Testis (tissue), 2 donors: ENCODE measurements at regions not wholly inside any gene's neighbourhood (a gene's known extent, or its start where the extent isn't known, plus 50 kb on each side); places are given as distances from the start of the nearest gene placed in this dataset.

Experiments
- POLR2A ChIP-seq: fragments of 450-650 bp; IDR thresholded peaks from one replicate; pipeline ENCODE4 v1.6.1; 2017; ENCODE audit warnings: antibody characterized with exemption, mild to moderate bottlenecking, moderate library complexity
- TF ChIP-seq, protein P1 (sequence below), 3 experiments: fragments of 450-650 bp in 2 of 3; fragments of 200-600 bp in 1 of 3; sonication (generic) in 1 of 3; IDR thresholded peaks; one replicate each; pipeline ENCODE4 v1.5.1; 2016 to 2019; ENCODE audit warnings: antibody characterized with exemption in 3 of 3, mild to moderate bottlenecking in 2 of 3, moderate library complexity in 1 of 3

DNA sequence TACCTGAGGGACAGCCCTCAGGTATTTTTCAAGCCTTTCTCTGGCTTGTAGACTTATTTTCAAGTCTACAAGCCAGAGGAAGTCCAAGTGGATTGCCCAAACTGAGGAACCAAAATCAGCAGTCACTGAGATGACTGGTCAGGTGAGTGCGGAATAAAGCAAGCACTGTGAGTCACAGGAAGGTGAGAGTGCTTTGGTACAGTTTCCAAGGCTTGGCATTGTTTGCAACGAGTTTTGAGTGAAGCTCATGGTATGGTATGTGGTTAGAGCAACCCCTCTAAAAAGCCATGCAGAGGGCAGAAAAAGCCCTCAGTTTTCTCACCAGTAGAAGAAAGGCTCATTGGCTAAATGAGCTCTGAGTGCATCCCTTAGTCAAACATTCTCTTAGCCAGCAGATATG, 112.8 kb upstream of the EOLA2 start:
- TF ChIP-seq, protein P1, sequence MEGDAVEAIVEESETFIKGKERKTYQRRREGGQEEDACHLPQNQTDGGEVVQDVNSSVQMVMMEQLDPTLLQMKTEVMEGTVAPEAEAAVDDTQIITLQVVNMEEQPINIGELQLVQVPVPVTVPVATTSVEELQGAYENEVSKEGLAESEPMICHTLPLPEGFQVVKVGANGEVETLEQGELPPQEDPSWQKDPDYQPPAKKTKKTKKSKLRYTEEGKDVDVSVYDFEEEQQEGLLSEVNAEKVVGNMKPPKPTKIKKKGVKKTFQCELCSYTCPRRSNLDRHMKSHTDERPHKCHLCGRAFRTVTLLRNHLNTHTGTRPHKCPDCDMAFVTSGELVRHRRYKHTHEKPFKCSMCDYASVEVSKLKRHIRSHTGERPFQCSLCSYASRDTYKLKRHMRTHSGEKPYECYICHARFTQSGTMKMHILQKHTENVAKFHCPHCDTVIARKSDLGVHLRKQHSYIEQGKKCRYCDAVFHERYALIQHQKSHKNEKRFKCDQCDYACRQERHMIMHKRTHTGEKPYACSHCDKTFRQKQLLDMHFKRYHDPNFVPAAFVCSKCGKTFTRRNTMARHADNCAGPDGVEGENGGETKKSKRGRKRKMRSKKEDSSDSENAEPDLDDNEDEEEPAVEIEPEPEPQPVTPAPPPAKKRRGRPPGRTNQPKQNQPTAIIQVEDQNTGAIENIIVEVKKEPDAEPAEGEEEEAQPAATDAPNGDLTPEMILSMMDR (IDR thresholded peaks at IDR 0.05): no peak
- TF ChIP-seq POLR2A: no peak
